ENCODE measurements at regions not wholly inside any gene's neighbourhood (a gene's known extent, or its start where the extent isn't known, plus 50 kb on each side); places are given as distances from the start of the nearest gene placed in this dataset.
"Not testable (repeated sequence)": the region's sequence is repeated elsewhere in the genome, so short reads cannot be mapped to it uniquely, and the experiment has no call there.

DNA sequence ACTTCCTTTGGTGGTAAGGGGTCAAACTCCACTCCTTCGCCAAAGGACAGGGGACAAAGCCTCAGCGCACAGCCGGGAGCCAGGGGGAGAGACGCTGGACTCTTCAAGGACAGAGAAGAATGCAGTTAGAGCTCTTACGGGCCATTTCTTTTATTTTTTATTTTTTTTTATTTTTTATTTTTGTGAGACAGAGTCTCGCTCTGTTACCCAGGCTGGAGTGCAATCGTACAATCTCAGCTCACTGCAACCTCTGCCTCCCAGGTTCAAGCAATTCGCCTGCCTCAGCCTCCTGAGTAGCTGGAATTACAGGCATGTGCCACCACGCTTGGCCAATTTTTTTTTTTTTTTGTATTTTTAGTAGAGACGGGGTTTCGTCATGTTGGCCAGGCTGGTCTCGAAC lies 93.2 kb upstream of the RPH3AL start, which contains the start of gene RFLNB:
- TF ChIP-seq POLR2A (IDR thresholded peaks at IDR 0.05) = not testable (repeated sequence)
- TF ChIP-seq, protein P1, sequence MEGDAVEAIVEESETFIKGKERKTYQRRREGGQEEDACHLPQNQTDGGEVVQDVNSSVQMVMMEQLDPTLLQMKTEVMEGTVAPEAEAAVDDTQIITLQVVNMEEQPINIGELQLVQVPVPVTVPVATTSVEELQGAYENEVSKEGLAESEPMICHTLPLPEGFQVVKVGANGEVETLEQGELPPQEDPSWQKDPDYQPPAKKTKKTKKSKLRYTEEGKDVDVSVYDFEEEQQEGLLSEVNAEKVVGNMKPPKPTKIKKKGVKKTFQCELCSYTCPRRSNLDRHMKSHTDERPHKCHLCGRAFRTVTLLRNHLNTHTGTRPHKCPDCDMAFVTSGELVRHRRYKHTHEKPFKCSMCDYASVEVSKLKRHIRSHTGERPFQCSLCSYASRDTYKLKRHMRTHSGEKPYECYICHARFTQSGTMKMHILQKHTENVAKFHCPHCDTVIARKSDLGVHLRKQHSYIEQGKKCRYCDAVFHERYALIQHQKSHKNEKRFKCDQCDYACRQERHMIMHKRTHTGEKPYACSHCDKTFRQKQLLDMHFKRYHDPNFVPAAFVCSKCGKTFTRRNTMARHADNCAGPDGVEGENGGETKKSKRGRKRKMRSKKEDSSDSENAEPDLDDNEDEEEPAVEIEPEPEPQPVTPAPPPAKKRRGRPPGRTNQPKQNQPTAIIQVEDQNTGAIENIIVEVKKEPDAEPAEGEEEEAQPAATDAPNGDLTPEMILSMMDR (IDR thresholded peaks at IDR 0.05) = not testable (repeated sequence)

All from body of pancreas (tissue), 4 donors.